ENCODE measurements at regions not wholly inside any gene's neighbourhood (a gene's known extent, or its start where the extent isn't known, plus 50 kb on each side); places are given as distances from the start of the nearest gene placed in this dataset.

DNA sequence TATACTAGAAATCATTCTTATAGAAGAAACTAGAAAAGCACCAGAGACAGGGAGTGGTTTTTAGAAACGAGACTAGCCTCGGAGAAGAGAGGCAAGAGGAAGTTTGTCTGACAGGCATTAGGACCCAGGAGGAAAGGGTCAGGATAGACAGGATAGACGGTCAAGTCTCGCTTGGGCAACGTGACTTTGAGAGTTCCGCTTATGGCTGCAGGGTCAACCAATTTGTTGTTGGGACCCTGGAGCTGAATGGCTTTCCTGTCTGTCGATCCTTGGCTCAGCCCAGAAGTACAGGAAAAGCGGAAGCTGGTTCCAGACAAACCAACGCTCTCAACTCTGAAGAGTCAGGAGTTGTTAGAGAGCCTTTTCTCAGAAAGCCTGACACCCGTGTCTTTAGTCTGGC, 191.2 kb downstream of the FZD1 start:
- DNase-seq: no peak
- H3K27me3 ChIP-seq (replicated peaks in 2 of 5; ENCODE audit: control insufficient read depth in 4 of 5, insufficient read depth in 5 of 5, low read length in 4 of 5): no peaks in the 10 kb centered on the region
- ChIA-PET CTCF (no interaction called here), POLR2A (interaction anchor here (0.7 kb wide), 1 partner anchor 27 kb away, joined by 4 read pairs; no protein-coding TSS in a partner anchor)
- 92% methylated on average over 8 of the region's 10 CpGs for WGBS (ENCODE audit: insufficient coverage)
- H3K4me3 ChIP-seq (ENCODE audit: control insufficient read depth in 1 of 7, extremely low read depth in 1 of 7, insufficient read depth in 4 of 7, low read depth in 2 of 7, low read length in 6 of 7): no peak overlapping the region
- H3K27ac ChIP-seq (ENCODE audit: insufficient read depth in 1 of 2, low read depth in 1 of 2, low read length in 2 of 2, poor library complexity in 1 of 2, severe bottlenecking in 2 of 2): no peak overlapping the region
- H3K4me1 ChIP-seq (ENCODE audit: control extremely low read depth in 1 of 4, control insufficient read depth in 4 of 4, insufficient read depth in 4 of 4, low read length in 3 of 4): no peaks in the 10 kb centered on the region
- H3K9me3 ChIP-seq (ENCODE audit: control extremely low read depth in 1 of 5, control insufficient read depth in 4 of 5, insufficient read depth in 2 of 5, low read depth in 1 of 5, low read length in 4 of 5): peaks cover 0 to 3% (median 1%) of the 10 kb centered on the region in 5 experiments
- no peaks in the 10 kb centered on the region for H3K36me3 ChIP-seq (ENCODE audit: control insufficient read depth in 4 of 4, insufficient read depth in 4 of 4, low read length in 3 of 4)

DNA sequence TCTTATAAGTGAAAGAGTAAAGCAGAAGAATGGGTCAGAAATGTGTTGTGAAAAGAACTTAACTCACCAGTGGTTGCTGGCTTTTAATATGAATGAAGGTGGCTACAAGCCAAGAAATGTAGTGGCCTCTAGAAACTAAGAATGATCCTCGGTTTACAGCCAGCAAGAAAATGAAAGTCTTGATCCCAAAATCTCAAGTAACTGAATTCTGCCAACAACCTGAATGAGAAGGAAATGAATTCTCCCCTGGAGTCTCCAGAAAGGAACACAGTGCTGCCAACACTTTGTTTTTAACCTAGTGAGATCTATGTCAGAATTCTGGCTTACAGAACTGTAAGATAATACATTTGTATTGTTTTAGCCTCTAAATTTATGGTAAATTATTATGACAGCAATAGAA, 193.0 kb downstream of the FZD1 start:
- H3K27me3 ChIP-seq (replicated peaks in 2 of 5; ENCODE audit: control insufficient read depth in 4 of 5, insufficient read depth in 5 of 5, low read length in 4 of 5): no peaks in the 10 kb centered on the region
- ChIA-PET CTCF (interaction anchor here (1.0 kb wide), 1 partner anchor 30 kb away, joined by 3 read pairs; no protein-coding TSS in a partner anchor), POLR2A (no interaction called here)
- H3K4me1 ChIP-seq (ENCODE audit: control extremely low read depth in 1 of 4, control insufficient read depth in 4 of 4, insufficient read depth in 4 of 4, low read length in 3 of 4): no peaks in the 10 kb centered on the region
- no peak overlapping the region for H3K27ac ChIP-seq (ENCODE audit: insufficient read depth in 1 of 2, low read depth in 1 of 2, low read length in 2 of 2, poor library complexity in 1 of 2, severe bottlenecking in 2 of 2)
- no peak for DNase-seq
- H3K36me3 ChIP-seq (ENCODE audit: control insufficient read depth in 4 of 4, insufficient read depth in 4 of 4, low read length in 3 of 4): no peaks in the 10 kb centered on the region
- H3K9me3 ChIP-seq (ENCODE audit: control extremely low read depth in 1 of 5, control insufficient read depth in 4 of 5, insufficient read depth in 2 of 5, low read depth in 1 of 5, low read length in 4 of 5): peaks cover 0 to 3% (median 1%) of the 10 kb centered on the region in 5 experiments
- H3K4me3 ChIP-seq (ENCODE audit: control insufficient read depth in 1 of 7, extremely low read depth in 1 of 7, insufficient read depth in 4 of 7, low read depth in 2 of 7, low read length in 6 of 7): no peak overlapping the region
- WGBS (ENCODE audit: insufficient coverage): no CpG with 5 or more reads among the region's 1 CpG

DNA sequence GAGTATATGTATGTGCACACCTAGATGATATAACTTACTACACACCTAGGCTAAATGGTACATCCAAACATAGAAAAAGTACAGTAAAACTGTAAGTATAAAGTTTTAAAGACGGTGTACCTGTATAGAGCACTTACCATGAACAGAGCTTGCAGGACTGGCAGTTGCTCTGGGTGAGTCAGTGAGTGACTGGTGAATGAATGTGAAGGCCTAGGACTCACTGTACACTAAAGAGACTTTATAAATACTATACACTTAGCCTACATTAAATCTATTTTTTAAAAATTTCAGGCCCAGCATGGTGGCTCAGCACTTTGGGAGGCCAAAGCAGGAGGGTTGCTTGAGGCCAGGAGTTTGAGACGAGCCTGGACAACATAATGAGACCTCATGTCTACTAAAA, 195.3 kb downstream of the FZD1 start:
- H3K27ac ChIP-seq (ENCODE audit: insufficient read depth in 1 of 2, low read depth in 1 of 2, low read length in 2 of 2, poor library complexity in 1 of 2, severe bottlenecking in 2 of 2): no peak overlapping the region
- 100% methylated on average over 2 of the region's 2 CpGs for WGBS (ENCODE audit: insufficient coverage)
- POLR2A ChIA-PET: no interaction called here
- no peaks in the 10 kb centered on the region for H3K4me1 ChIP-seq (ENCODE audit: control extremely low read depth in 1 of 4, control insufficient read depth in 4 of 4, insufficient read depth in 4 of 4, low read length in 3 of 4)
- no peak for DNase-seq
- H3K27me3 ChIP-seq (replicated peaks in 2 of 5; ENCODE audit: control insufficient read depth in 4 of 5, insufficient read depth in 5 of 5, low read length in 4 of 5): no peaks in the 10 kb centered on the region
- no peak overlapping the region for H3K4me3 ChIP-seq (ENCODE audit: control insufficient read depth in 1 of 7, extremely low read depth in 1 of 7, insufficient read depth in 4 of 7, low read depth in 2 of 7, low read length in 6 of 7)
- H3K36me3 ChIP-seq (ENCODE audit: control insufficient read depth in 4 of 4, insufficient read depth in 4 of 4, low read length in 3 of 4): no peaks in the 10 kb centered on the region
- peaks cover 0 to 3% (median 1%) of the 10 kb centered on the region in 5 experiments for H3K9me3 ChIP-seq (ENCODE audit: control extremely low read depth in 1 of 5, control insufficient read depth in 4 of 5, insufficient read depth in 2 of 5, low read depth in 1 of 5, low read length in 4 of 5)
- CTCF ChIA-PET: no interaction called here

DNA sequence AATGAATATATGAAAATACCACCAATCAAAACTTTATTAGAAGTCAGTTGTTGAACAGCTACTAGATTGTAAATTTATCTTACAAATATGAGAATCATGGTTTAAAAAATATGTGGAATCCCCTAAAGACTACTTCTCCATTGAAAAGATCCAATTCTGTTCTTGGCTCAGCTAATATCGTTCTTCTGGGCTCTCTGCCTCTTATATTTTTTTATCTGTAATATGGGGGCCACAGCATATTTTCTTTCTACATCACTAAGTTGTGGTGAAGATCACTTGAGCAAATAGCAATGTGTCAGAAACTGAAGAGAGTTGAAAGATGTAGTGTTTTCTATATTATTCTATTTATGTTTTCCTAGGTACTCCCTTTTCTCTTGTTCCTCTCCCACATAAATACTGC, 198.1 kb downstream of the FZD1 start:
- Histone ChIP-seq H3K4me3 (ENCODE audit: control insufficient read depth in 1 of 7, extremely low read depth in 1 of 7, insufficient read depth in 4 of 7, low read depth in 2 of 7, low read length in 6 of 7) (no peak overlapping the region), H3K27ac (ENCODE audit: insufficient read depth in 1 of 2, low read depth in 1 of 2, low read length in 2 of 2, poor library complexity in 1 of 2, severe bottlenecking in 2 of 2) (no peak overlapping the region), H3K4me1 (ENCODE audit: control extremely low read depth in 1 of 4, control insufficient read depth in 4 of 4, insufficient read depth in 4 of 4, low read length in 3 of 4) (no peaks in the 10 kb centered on the region), H3K27me3 (replicated peaks in 2 of 5; ENCODE audit: control insufficient read depth in 4 of 5, insufficient read depth in 5 of 5, low read length in 4 of 5) (no peaks in the 10 kb centered on the region), H3K36me3 (ENCODE audit: control insufficient read depth in 4 of 4, insufficient read depth in 4 of 4, low read length in 3 of 4) (no peaks in the 10 kb centered on the region), H3K9me3 (ENCODE audit: control extremely low read depth in 1 of 5, control insufficient read depth in 4 of 5, insufficient read depth in 2 of 5, low read depth in 1 of 5, low read length in 4 of 5) (peaks cover 0 to 1% (median 0%) of the 10 kb centered on the region in 5 experiments)
- ChIA-PET CTCF (no interaction called here), POLR2A (no interaction called here)
- DNase-seq: no peak
- no CpG with 5 or more reads among the region's 1 CpG for WGBS (ENCODE audit: insufficient coverage)

DNA sequence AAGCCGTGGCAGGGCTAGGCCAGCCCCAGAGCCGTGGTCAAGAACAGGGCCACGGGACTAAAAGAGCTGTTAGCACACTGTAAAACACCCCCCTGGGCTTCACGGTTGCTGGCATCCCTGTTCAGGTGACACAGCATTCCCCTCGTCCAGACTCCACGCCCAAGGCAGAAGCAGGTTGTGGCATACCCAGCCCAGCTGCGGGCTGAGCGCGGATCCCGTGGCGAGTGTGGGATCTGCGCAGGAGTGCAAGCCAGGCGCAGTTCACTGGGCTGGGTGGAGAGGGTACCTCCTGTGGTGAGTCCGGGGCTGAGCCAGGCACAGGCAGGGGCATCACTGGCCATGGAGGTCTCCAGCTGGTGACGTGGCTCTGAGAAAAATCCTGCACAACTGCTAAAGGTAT, 199.1 kb downstream of the FZD1 start:
- H3K36me3 ChIP-seq (ENCODE audit: control insufficient read depth in 4 of 4, insufficient read depth in 4 of 4, low read length in 3 of 4): no peaks in the 10 kb centered on the region
- no peaks in the 10 kb centered on the region for H3K27me3 ChIP-seq (replicated peaks in 2 of 5; ENCODE audit: control insufficient read depth in 4 of 5, insufficient read depth in 5 of 5, low read length in 4 of 5)
- H3K9me3 ChIP-seq (ENCODE audit: control extremely low read depth in 1 of 5, control insufficient read depth in 4 of 5, insufficient read depth in 2 of 5, low read depth in 1 of 5, low read length in 4 of 5): no peaks in the 10 kb centered on the region
- CTCF ChIA-PET: no interaction called here
- POLR2A ChIA-PET: no interaction called here
- H3K4me3 ChIP-seq (ENCODE audit: control insufficient read depth in 1 of 7, extremely low read depth in 1 of 7, insufficient read depth in 4 of 7, low read depth in 2 of 7, low read length in 6 of 7): no peak overlapping the region
- no peak overlapping the region for H3K27ac ChIP-seq (ENCODE audit: insufficient read depth in 1 of 2, low read depth in 1 of 2, low read length in 2 of 2, poor library complexity in 1 of 2, severe bottlenecking in 2 of 2)
- WGBS (ENCODE audit: insufficient coverage): 96% methylated on average over 14 of the region's 15 CpGs
- DNase-seq: no peak
- H3K4me1 ChIP-seq (ENCODE audit: control extremely low read depth in 1 of 4, control insufficient read depth in 4 of 4, insufficient read depth in 4 of 4, low read length in 3 of 4): no peaks in the 10 kb centered on the region

DNA sequence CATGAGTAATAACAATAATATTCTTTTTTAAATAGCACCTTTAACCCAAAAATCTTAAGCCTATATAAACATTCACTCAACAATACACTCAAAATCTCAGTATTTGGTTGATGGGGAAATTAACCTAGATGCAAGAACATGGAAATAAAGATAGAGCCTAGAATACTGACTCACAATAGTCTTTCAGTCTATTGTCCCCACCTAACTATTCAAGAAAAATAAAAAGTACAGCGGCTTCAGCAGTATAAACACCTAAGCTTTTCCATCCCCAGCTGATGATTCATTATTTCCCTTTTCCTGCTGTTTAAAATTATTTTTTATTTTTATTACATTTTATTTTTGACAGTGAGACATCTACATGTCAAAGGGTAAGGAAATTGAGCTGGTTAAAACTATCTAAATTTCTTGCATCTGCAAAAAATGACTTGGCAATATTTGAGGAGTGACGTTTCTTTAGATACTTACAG, 201.4 kb downstream of the FZD1 start:
- WGBS (ENCODE audit: insufficient coverage): no CpG with 5 or more reads among the region's 2 CpGs
- CTCF ChIA-PET: no interaction called here
- no peaks in the 10 kb centered on the region for H3K9me3 ChIP-seq (ENCODE audit: control extremely low read depth in 1 of 5, control insufficient read depth in 4 of 5, insufficient read depth in 2 of 5, low read depth in 1 of 5, low read length in 4 of 5)
- H3K27ac ChIP-seq (ENCODE audit: insufficient read depth in 1 of 2, low read depth in 1 of 2, low read length in 2 of 2, poor library complexity in 1 of 2, severe bottlenecking in 2 of 2): no peak overlapping the region
- no peaks in the 10 kb centered on the region for H3K4me1 ChIP-seq (ENCODE audit: control extremely low read depth in 1 of 4, control insufficient read depth in 4 of 4, insufficient read depth in 4 of 4, low read length in 3 of 4)
- DNase-seq: peak in 1 of 3 donors; percentile 6
- H3K27me3 ChIP-seq (replicated peaks in 2 of 5; ENCODE audit: control insufficient read depth in 4 of 5, insufficient read depth in 5 of 5, low read length in 4 of 5): no peaks in the 10 kb centered on the region
- no peak overlapping the region for H3K4me3 ChIP-seq (ENCODE audit: control insufficient read depth in 1 of 7, extremely low read depth in 1 of 7, insufficient read depth in 4 of 7, low read depth in 2 of 7, low read length in 6 of 7)
- POLR2A ChIA-PET: no interaction called here
- H3K36me3 ChIP-seq (ENCODE audit: control insufficient read depth in 4 of 4, insufficient read depth in 4 of 4, low read length in 3 of 4): no peaks in the 10 kb centered on the region

DNA sequence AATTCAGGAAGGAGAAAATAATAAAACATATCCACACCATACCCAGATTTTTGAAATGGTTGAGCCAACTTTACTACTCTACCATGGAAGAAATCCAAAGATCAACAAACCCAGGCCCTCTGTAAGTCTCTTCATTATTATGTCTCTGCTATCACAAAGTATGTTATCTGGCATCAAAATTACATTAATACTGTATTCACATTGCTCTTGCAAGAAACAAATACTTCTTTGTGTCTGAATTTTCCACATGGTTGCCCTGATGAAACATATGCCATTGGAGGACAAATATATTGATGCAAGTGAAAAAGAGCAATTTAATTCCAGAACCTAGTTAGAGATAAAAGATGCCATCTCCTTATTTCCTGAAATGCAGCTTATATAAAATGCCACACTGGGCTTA, 204.0 kb downstream of the FZD1 start:
- no peak overlapping the region for H3K4me3 ChIP-seq (ENCODE audit: control insufficient read depth in 1 of 7, extremely low read depth in 1 of 7, insufficient read depth in 4 of 7, low read depth in 2 of 7, low read length in 6 of 7)
- ChIA-PET CTCF (no interaction called here), POLR2A (no interaction called here)
- no peaks in the 10 kb centered on the region for H3K27me3 ChIP-seq (replicated peaks in 2 of 5; ENCODE audit: control insufficient read depth in 4 of 5, insufficient read depth in 5 of 5, low read length in 4 of 5)
- H3K9me3 ChIP-seq (ENCODE audit: control extremely low read depth in 1 of 5, control insufficient read depth in 4 of 5, insufficient read depth in 2 of 5, low read depth in 1 of 5, low read length in 4 of 5): peaks cover 0 to 4% (median 1%) of the 10 kb centered on the region in 5 experiments
- DNase-seq: no peak
- H3K27ac ChIP-seq (ENCODE audit: insufficient read depth in 1 of 2, low read depth in 1 of 2, low read length in 2 of 2, poor library complexity in 1 of 2, severe bottlenecking in 2 of 2): no peak overlapping the region
- H3K36me3 ChIP-seq (ENCODE audit: control insufficient read depth in 4 of 4, insufficient read depth in 4 of 4, low read length in 3 of 4): no peaks in the 10 kb centered on the region
- H3K4me1 ChIP-seq (ENCODE audit: control extremely low read depth in 1 of 4, control insufficient read depth in 4 of 4, insufficient read depth in 4 of 4, low read length in 3 of 4): no peaks in the 10 kb centered on the region

All from common myeloid progenitor, CD34-positive (primary cell).